ENCODE measurements at regions not wholly inside any gene's neighbourhood (a gene's known extent, or its start where the extent isn't known, plus 50 kb on each side); places are given as distances from the start of the nearest gene placed in this dataset.

- TF ChIP-seq TAF1 (IDR thresholded peaks at IDR 0.05; ENCODE audit: borderline replicate concordance, low read depth, low read length), result no peak
- TF ChIP-seq POLR2AphosphoS5 (IDR thresholded peaks at IDR 0.05; ENCODE audit: low read depth, low read length), result no peak
- no peak for TF ChIP-seq POLR2A (IDR thresholded peaks at IDR 0.05; ENCODE audit: low read depth, low read length)
- DNase-seq (ENCODE audit: insufficient read length) (no peak), FAIRE-seq (peak; percentile 86)
Observed at GRCh38 chr5:8953016-8953415, 592.9 kb downstream of the SEMA5A start.

GRCh38 chr5:8953911-8954438 is 591.9 kb downstream of the SEMA5A start:
- FAIRE-seq (peak; percentile 33), DNase-seq (ENCODE audit: insufficient read length) (no peak)
- TF ChIP-seq POLR2A (IDR thresholded peaks at IDR 0.05; ENCODE audit: low read depth, low read length), result no peak
- TF ChIP-seq TAF1 (IDR thresholded peaks at IDR 0.05; ENCODE audit: borderline replicate concordance, low read depth, low read length), result no peak
- no peak for TF ChIP-seq POLR2AphosphoS5 (IDR thresholded peaks at IDR 0.05; ENCODE audit: low read depth, low read length)

- TF ChIP-seq TAF1 (IDR thresholded peaks at IDR 0.05; ENCODE audit: borderline replicate concordance, low read depth, low read length) (no peak), POLR2AphosphoS5 (IDR thresholded peaks at IDR 0.05; ENCODE audit: low read depth, low read length) (no peak), POLR2A (IDR thresholded peaks at IDR 0.05; ENCODE audit: low read depth, low read length) (no peak)
- FAIRE-seq (no peak), DNase-seq (ENCODE audit: insufficient read length) (no peak)
Observed at GRCh38 chr5:8954801-8955200, 591.1 kb downstream of the SEMA5A start.

- no peak for TF ChIP-seq POLR2AphosphoS5 (IDR thresholded peaks at IDR 0.05; ENCODE audit: low read depth, low read length)
- no peak for TF ChIP-seq POLR2A (IDR thresholded peaks at IDR 0.05; ENCODE audit: low read depth, low read length)
- TF ChIP-seq TAF1 (IDR thresholded peaks at IDR 0.05; ENCODE audit: borderline replicate concordance, low read depth, low read length), result no peak
- no peak for FAIRE-seq
- no peak for DNase-seq (ENCODE audit: insufficient read length)
Observed at GRCh38 chr5:8956659-8957058, 589.2 kb downstream of the SEMA5A start.

GRCh38 chr5:8958602-8959001 is 587.3 kb downstream of the SEMA5A start:
- DNase-seq (ENCODE audit: insufficient read length) (no peak), FAIRE-seq (no peak)
- TF ChIP-seq TAF1 (IDR thresholded peaks at IDR 0.05; ENCODE audit: borderline replicate concordance, low read depth, low read length) (no peak), POLR2AphosphoS5 (IDR thresholded peaks at IDR 0.05; ENCODE audit: low read depth, low read length) (no peak), POLR2A (IDR thresholded peaks at IDR 0.05; ENCODE audit: low read depth, low read length) (no peak)

GRCh38 chr5:8961219-8961618 is 584.7 kb downstream of the SEMA5A start:
- no peak for TF ChIP-seq TAF1 (IDR thresholded peaks at IDR 0.05; ENCODE audit: borderline replicate concordance, low read depth, low read length)
- no peak for TF ChIP-seq POLR2A (IDR thresholded peaks at IDR 0.05; ENCODE audit: low read depth, low read length)
- no peak for TF ChIP-seq POLR2AphosphoS5 (IDR thresholded peaks at IDR 0.05; ENCODE audit: low read depth, low read length)
- DNase-seq (ENCODE audit: insufficient read length) (no peak), FAIRE-seq (peak; percentile 58)

- no peak for TF ChIP-seq POLR2AphosphoS5 (IDR thresholded peaks at IDR 0.05; ENCODE audit: low read depth, low read length)
- no peak for TF ChIP-seq POLR2A (IDR thresholded peaks at IDR 0.05; ENCODE audit: low read depth, low read length)
- no peak for TF ChIP-seq TAF1 (IDR thresholded peaks at IDR 0.05; ENCODE audit: borderline replicate concordance, low read depth, low read length)
- FAIRE-seq, result no peak
- no peak for DNase-seq (ENCODE audit: insufficient read length)
Observed at GRCh38 chr5:8961956-8962355, 583.9 kb downstream of the SEMA5A start.

- FAIRE-seq (peak; percentile 80), DNase-seq (ENCODE audit: insufficient read length) (no peak)
- TF ChIP-seq POLR2A (IDR thresholded peaks at IDR 0.05; ENCODE audit: low read depth, low read length) (no peak), POLR2AphosphoS5 (IDR thresholded peaks at IDR 0.05; ENCODE audit: low read depth, low read length) (no peak), TAF1 (IDR thresholded peaks at IDR 0.05; ENCODE audit: borderline replicate concordance, low read depth, low read length) (no peak)
Observed at GRCh38 chr5:8981016-8981415, 564.9 kb downstream of the SEMA5A start.

- DNase-seq (ENCODE audit: insufficient read length), result no peak
- TF ChIP-seq TAF1 (IDR thresholded peaks at IDR 0.05; ENCODE audit: borderline replicate concordance, low read depth, low read length), result no peak
- TF ChIP-seq POLR2A (IDR thresholded peaks at IDR 0.05; ENCODE audit: low read depth, low read length), result no peak
- TF ChIP-seq POLR2AphosphoS5 (IDR thresholded peaks at IDR 0.05; ENCODE audit: low read depth, low read length), result no peak
- FAIRE-seq, result no peak
Observed at GRCh38 chr5:8981496-8981895, 564.4 kb downstream of the SEMA5A start.

GRCh38 chr5:8984386-8984785 is 561.5 kb downstream of the SEMA5A start:
- no peak for TF ChIP-seq POLR2A (IDR thresholded peaks at IDR 0.05; ENCODE audit: low read depth, low read length)
- FAIRE-seq (no peak), DNase-seq (ENCODE audit: insufficient read length) (no peak)
